ENCODE measurements at regions not wholly inside any gene's neighbourhood (a gene's known extent, or its start where the extent isn't known, plus 50 kb on each side); places are given as distances from the start of the nearest gene placed in this dataset.
A peak's percentile ranks its signal among the peaks of the same experiment; 100 is the strongest.
"Not testable (repeated sequence)": the region's sequence is repeated elsewhere in the genome, so short reads cannot be mapped to it uniquely, and the experiment has no call there.

DNA sequence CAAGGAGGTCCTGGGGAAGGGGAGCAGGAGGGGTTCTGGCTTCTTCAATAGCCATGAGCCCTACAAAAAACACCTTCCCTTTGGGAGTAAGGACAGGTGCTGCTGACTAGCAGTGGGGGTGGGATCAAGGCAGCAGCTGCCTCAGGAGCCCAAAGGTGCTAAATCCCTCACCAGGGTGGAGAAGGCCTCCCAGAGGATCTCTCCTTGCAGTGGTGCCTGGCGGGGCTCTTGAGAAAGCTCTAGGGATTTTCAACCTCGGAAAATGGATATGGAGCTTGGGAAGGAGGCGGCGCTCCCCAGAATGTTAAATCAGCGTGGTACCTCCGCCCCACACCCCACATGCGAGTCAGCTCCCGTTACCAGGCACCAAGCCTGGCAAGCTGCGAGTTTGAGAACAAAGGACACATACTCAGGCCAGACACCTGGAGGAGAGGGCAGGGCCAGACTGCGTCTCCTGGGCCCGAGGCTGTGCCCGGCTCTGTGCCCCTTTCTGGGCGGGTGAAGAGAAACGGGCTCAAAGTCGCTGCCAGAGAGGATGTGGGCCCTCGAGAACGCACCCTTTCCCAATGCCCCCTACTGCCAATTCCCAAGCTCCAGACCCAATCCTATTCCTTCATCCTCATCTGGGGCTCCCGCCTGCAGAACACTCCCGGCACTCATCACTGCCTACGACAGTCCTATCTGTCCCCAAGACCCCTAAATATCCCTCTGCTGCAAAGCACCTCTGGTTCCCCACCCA is 139.0 kb downstream of the BRD1 start:
- H3K27ac Mint-ChIP-seq: no peak overlapping the region
- H3K27me3 Mint-ChIP-seq: peaks cover 17% of the 10 kb centered on the region
- DNase-seq (no peak), ATAC-seq (no peak)
- H3K4me1 Mint-ChIP-seq: no peaks in the 10 kb centered on the region
- no peak overlapping the region for H3K4me3 Mint-ChIP-seq
- no peaks in the 10 kb centered on the region for H3K9me3 Mint-ChIP-seq

DNA sequence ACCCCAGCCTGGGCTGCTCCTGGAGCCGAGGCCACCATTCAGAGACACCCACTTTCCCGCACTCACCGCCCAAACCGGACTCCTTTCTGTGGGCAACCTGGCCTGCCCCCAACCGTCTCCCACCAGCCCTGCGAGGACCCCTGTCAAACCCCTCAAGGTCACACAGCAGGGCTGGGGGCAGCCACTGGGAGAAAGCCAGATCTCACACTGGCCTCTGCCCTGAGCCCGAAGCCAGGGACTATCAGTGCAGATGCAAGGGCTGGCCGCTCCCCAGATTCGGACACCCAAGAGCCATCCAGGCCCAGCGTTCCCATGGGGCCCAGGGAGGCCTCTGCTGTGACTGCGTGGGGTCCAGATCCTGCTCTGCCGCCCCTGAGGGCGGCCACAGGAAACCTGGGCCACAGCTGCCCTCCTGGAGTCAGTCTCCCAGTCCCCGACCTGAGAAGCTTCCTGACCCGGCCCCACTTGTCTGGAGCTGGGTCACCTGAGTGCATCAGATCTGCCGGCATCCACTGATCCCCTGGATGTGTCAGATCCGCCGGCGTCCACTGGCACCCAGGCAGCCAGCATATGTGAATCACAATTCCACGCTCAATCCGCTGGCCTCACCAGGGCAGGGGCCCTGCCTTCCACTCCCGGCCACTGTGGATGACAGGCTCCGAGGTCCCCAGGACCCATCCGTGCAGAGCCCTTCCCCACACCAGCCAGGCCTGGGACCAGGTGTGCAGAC is 139.7 kb downstream of the BRD1 start:
- Mint-ChIP-seq H3K9me3 (no peaks in the 10 kb centered on the region), H3K4me1 (no peaks in the 10 kb centered on the region), H3K27ac (peak overlapping the region in 1 of 2 donors; percentile 81), H3K4me3 (no peak overlapping the region), H3K27me3 (peaks cover 17% of the 10 kb centered on the region)
- ATAC-seq (no peak), DNase-seq (no peak)

DNA sequence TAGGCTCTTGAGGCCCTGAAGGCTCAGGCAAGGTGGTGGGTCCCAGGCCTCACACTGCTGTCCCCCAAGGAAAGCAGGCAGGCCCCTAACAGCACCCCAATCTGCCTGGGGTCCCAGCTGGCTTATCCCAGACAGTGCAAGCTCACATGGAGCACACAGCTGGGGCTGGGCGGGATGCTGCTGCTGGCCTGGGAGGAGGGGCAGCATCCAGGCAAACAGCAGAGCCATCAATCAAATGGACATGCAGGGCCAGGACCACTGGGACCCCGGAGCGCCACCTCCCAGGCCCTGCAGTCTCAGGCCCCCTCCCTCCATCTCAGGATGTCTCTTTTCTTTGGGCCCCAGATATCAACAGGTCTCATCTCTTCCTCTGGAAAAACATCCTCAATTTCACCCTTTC is 140.3 kb downstream of the BRD1 start:
- Mint-ChIP-seq H3K4me1 (no peaks in the 10 kb centered on the region), H3K27ac (peak overlapping the region in 1 of 2 donors; percentile 81), H3K4me3 (no peak overlapping the region), H3K9me3 (no peaks in the 10 kb centered on the region), H3K27me3 (peaks cover 17% of the 10 kb centered on the region)
- no peak for DNase-seq
- ATAC-seq: no peak

DNA sequence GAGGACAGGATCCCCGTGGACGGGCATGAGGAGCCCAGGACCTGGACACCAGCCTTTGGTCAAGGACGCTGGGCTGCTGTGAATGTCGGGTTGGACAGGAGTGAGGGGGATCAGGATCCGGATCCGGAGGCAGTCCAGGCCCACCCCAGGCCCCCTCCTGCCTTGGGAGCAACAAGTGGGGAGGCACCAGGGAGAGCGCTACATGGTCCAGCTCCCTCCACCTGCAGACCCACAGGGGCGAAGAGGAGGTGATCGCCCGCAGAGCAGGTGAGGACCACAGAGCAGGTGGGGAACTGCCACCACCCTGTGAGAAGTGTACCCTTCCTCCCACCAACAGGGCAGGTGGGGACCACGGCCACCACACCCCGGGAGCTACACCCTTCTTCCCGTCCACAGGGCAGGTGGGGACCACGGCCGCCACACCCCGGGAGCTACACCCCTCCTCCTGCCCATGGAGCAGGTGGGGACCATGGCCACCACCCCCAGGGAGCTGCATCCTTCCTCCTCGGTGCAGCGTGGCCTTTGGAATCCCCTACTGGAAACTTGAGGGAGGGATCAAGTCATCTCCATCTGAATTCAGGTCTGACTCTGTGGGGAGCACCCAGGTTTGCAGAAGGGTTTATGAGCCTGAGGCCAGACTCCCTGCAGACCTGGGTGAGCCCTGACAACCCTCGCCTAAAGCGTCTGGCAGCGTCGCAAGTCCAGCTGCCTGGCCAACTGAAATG is 141.0 kb downstream of the BRD1 start:
- no peaks in the 10 kb centered on the region for H3K4me1 Mint-ChIP-seq
- DNase-seq (no peak), ATAC-seq (no peak)
- H3K4me3 Mint-ChIP-seq: no peak overlapping the region
- H3K27me3 Mint-ChIP-seq: peaks cover 17% of the 10 kb centered on the region
- H3K27ac Mint-ChIP-seq: no peak overlapping the region
- H3K9me3 Mint-ChIP-seq: no peaks in the 10 kb centered on the region

DNA sequence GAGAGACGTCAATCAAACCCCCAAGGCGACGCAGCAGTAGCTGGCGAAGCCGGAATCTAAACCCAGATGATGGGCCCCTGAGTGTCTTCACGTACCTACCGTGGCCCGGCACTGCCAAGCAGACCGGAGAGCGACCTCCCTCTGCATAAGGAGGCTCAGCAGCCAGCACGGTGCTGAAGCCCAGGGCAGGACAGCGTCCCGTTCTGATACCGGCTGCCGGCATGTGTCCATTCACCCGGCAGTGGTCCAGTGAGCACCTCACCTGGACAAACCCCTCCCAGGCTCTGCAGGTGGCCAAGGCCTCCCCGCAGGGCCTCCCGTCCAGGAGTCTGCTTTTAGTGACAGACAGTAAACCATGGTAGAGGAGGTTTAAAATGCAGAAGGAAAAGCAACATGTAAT is 142.0 kb downstream of the BRD1 start:
- ATAC-seq (no peak), DNase-seq (no peak)
- H3K4me1 Mint-ChIP-seq: no peaks in the 10 kb centered on the region
- no peaks in the 10 kb centered on the region for H3K9me3 Mint-ChIP-seq
- no peak overlapping the region for H3K27ac Mint-ChIP-seq
- peaks cover 17% of the 10 kb centered on the region for H3K27me3 Mint-ChIP-seq
- no peak overlapping the region for H3K4me3 Mint-ChIP-seq

DNA sequence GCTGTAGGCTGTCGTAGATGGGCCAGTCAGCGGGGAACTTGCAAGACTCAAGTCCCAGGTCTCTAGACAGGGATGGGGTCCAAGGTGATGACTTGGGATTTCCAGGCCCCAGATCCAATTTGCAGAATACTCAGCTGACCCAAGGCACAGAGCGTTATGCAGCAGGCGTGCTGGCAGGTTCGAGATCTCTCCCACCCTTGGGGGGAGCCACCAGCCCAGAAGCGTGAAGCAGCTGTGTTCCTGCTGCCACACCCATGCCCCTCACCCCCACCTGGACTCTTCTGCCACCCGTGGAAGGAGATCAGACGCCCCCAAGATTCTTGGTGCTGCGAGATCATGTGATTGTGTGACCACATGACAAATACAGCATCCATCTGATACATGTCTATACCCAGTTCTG is 142.6 kb downstream of the BRD1 start:
- Mint-ChIP-seq H3K4me3 (no peak overlapping the region), H3K9me3 (no peaks in the 10 kb centered on the region), H3K4me1 (no peaks in the 10 kb centered on the region), H3K27ac (no peak overlapping the region), H3K27me3 (peaks cover 17% of the 10 kb centered on the region)
- no peak for ATAC-seq
- DNase-seq: no peak

DNA sequence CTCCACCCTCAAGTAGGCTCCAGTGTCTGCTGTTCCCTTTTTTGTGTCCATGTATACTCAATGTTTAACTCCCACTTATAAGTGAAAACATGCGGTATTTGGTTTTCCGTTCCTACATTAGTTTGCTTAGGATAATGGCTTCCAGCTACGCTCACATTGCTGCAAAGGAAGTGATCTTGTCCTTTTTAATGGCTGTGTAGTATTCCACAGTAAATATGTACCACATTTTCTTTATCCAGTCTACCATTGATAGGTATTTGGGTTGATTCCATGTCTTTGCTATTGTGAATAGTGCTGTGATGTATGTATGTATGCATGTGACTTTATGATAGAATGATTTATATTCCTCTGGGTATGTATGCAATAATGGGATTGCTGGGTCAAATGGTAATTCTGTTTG is 144.6 kb downstream of the BRD1 start:
- Mint-ChIP-seq H3K4me3 (no peak overlapping the region), H3K9me3 (no peaks in the 10 kb centered on the region), H3K27me3 (peaks cover 18% of the 10 kb centered on the region), H3K27ac (no peak overlapping the region), H3K4me1 (peaks cover 10% of the 10 kb centered on the region)
- DNase-seq: no peak
- no peak for ATAC-seq

DNA sequence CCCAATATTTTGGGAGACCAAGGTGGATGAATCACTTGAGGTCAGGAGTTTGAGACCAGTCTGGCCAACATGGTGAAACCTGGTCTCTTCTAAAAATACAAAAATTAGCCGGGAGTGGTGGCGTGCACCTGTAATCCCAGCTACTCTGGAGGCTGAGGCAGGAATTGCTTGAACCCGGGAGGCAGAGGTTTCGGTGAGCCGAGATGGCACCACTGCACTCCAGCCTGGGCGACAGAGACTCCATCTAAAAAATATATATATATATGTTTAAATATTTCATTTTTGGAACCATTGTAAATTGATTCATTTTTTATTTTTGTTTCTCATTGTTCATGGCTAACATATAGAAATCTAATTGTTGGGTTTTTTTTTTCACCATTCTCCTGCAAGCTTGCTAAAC is 146.9 kb downstream of the BRD1 start:
- H3K4me3 Mint-ChIP-seq, H3K9me3 Mint-ChIP-seq, ATAC-seq, DNase-seq, H3K27ac Mint-ChIP-seq: not testable (repeated sequence)
- peaks cover 20% of the 10 kb centered on the region for H3K27me3 Mint-ChIP-seq
- peaks cover 11% of the 10 kb centered on the region for H3K4me1 Mint-ChIP-seq

DNA sequence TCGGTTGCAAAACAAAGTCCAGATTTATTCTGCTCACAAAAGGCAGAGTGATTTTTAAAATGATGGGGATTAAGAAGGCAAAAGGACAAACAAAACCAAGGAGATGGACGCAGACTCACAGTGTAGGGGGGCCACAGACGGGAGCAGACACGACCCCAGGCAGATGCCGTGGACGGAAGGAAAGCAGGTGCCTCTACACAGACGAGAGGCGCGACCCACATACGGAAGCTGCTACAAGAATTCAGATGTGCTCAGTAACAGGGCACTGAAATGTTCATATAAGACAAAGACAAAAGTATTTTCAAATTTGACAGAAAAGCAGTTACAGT is 148.9 kb downstream of the BRD1 start:
- DNase-seq: no peak
- Mint-ChIP-seq H3K27me3 (peaks cover 14% of the 10 kb centered on the region), H3K4me3 (peak overlapping the region; percentile 8 to 63), H3K4me1 (peaks cover 11% of the 10 kb centered on the region), H3K9me3 (no peaks in the 10 kb centered on the region), H3K27ac (no peak overlapping the region)
- no peak for ATAC-seq

DNA sequence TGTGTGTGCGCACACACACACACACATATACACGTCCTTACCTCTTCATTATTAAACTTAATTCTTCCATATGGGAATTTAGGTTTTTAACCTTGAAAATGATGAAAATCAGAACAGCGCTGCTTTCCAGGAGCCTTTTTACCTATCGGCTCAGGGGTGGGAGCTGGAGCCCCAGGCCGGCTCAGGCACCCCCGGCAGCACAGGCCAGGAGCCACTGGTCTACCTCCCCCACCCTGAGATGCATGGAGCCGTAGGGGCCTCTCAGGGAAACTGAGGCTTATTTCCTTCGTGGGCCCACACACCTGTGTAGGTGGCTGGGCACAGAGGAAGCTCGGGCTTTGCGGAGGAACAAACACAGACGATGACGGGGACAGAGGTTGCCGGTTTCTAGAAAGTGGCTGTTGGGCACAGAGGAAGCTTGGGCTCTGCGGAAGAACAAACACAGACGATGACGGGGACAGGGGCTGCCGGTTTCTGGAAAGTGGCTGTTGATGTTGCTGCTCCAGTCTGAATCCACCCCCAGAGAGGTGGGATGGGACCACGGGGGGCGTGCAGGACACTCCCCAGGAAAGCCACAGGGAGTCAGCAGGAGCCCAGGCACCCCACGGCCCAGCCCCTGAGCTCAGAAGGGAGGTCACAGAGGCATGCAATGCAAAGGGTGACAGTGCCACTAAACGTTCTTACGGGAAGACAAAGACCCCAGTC is 149.4 kb downstream of the BRD1 start:
- H3K27me3 Mint-ChIP-seq: peaks cover 15% of the 10 kb centered on the region
- peak overlapping the region; percentile 8 to 63 for H3K4me3 Mint-ChIP-seq
- ATAC-seq (peak; percentile 28), DNase-seq (no peak)
- H3K9me3 Mint-ChIP-seq: no peaks in the 10 kb centered on the region
- peaks cover 11% of the 10 kb centered on the region for H3K4me1 Mint-ChIP-seq
- H3K27ac Mint-ChIP-seq: no peak overlapping the region

DNA sequence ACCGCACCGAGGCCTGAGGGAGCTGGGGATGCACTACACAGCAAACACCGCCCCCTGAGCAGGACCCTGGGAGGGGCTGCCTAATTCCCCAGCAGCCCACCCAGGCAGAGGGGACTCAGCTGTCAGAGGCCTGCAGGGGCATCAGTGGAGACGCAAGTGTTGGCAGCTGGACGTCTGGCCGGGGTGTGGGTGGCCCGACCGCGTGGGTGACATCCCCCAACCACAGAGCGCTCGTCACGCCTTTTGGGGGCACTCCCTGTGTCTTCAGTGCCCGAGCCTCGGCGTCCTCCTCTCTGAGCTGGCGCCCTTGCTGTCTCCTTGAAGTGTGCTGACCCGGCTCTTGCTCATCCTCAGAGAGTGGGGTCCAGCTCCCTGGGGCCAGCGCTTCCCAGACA is 150.2 kb downstream of the BRD1 start:
- Mint-ChIP-seq H3K9me3 (no peaks in the 10 kb centered on the region), H3K27ac (no peak overlapping the region), H3K4me3 (no peak overlapping the region), H3K4me1 (peaks cover 11% of the 10 kb centered on the region), H3K27me3 (peaks cover 20% of the 10 kb centered on the region)
- no peak for ATAC-seq
- no peak for DNase-seq

DNA sequence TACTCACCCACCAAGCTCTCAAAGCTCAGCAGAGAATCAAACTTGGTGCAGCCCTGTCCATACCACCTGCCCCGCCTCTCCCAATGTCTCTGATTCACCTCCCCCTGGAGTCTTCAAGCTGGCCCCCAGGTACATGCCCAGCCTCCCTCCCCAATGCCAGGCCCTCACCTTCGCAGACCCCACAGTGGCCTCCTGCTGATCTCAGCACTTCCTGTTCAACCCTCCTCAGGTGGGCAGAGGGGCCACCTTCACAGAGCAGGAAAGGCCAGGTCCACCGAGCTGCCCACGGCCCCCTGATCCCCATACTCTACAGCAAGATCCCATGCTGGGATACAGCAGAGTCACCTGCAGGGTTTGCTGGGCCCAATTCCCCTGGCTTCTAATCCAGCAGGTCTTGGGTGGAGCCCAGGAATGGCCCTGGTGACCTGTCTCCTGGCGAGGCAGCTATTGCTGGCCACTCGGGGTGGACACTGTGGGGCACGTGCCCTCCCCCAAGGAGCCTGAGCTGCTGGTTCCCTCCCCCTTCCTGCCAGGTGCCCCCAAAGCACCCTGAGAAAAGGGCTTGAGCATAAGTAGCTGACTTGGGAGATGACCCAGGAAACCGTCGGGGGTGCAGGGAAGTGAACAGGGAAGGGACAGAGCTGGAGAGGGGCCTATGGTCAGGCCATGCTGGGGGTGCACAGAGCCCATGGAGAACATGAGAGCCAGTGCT is 150.7 kb downstream of the BRD1 start:
- peaks cover 24% of the 10 kb centered on the region for H3K27me3 Mint-ChIP-seq
- H3K4me3 Mint-ChIP-seq: no peak overlapping the region
- ATAC-seq: no peak
- H3K27ac Mint-ChIP-seq: no peak overlapping the region
- H3K9me3 Mint-ChIP-seq: no peaks in the 10 kb centered on the region
- H3K4me1 Mint-ChIP-seq: peaks cover 11% of the 10 kb centered on the region
- no peak for DNase-seq

DNA sequence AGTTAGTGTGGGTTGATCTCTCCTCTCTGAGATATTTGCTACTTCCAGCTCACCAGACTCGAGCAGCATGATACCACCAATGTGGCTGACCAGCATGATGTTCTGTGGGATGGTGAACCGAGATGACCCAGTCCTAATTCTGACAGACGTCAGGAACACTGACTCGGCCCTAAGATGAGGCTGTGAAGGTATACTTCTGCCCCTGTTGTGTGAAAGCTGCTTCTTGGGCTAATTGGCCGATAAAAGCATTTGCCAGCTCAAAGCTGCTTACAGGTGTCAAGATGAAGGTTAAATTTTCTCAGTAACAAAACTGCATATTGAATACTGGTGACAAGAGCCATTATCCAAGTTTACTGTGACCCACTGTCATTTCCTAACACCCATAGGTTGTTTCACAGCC is 151.4 kb downstream of the BRD1 start:
- ATAC-seq: no peak
- DNase-seq: no peak
- Mint-ChIP-seq H3K4me1 (peaks cover 18% of the 10 kb centered on the region), H3K27ac (no peak overlapping the region), H3K27me3 (peaks cover 31% of the 10 kb centered on the region), H3K9me3 (no peaks in the 10 kb centered on the region), H3K4me3 (no peak overlapping the region)

DNA sequence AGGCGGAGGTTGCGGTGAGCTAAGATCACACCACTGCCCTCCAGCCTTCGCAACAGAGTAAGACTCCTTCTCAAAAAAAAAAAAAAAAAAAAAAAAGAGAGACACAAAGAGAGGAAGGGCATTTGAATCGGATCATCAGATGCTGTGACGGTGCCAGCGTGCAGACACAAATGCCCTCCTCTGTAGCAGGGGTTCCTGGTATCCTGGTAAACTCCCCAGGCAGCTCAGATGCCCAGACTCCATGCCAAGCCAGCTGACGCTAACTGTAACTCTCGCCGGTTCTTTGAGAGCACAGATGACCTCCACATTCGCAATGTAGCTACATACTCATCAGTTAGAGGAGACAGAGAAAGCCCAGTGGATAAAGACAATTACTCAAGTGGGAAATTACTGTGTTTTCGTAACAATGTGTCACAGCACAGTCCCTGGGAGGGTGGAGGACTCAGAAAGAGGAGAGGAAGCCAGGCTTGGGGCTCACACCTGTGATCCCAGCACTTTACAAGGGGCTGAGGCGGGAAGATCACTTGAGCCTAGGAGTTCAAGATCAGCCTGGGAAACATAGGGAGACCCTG is 153.1 kb downstream of the BRD1 start:
- no peak overlapping the region for H3K27ac Mint-ChIP-seq
- H3K27me3 Mint-ChIP-seq: peaks cover 43% of the 10 kb centered on the region
- no peak overlapping the region for H3K4me3 Mint-ChIP-seq
- peaks cover 25% of the 10 kb centered on the region for H3K4me1 Mint-ChIP-seq
- ATAC-seq (no peak), DNase-seq (no peak)
- no peaks in the 10 kb centered on the region for H3K9me3 Mint-ChIP-seq

DNA sequence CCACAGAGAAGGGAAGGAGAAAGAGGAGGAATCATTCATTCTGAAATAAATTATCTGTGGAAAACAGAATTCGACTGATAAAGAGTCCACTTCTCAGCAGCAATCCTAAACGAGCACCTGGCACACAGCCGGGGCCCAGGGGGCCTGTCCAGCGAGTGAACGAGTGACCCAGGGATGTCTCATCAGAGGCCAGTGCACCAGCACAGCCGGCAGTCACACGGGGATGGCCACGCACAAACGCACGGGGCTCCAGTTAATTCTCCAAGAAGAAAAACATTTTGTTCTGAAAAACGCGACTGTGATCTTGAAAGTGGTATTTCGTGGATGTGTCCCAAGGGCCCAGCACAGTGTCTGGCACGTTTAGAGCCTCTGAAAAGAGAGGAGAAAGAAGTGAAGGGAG is 154.6 kb downstream of the BRD1 start:
- H3K4me1 Mint-ChIP-seq: peaks cover 26% of the 10 kb centered on the region
- peaks cover 43% of the 10 kb centered on the region for H3K27me3 Mint-ChIP-seq
- DNase-seq: no peak
- no peak for ATAC-seq
- H3K9me3 Mint-ChIP-seq: no peaks in the 10 kb centered on the region
- no peak overlapping the region for H3K4me3 Mint-ChIP-seq
- no peak overlapping the region for H3K27ac Mint-ChIP-seq

All from stimulated activated naive CD8-positive, alpha-beta T cell treated with anti-CD3 and anti-CD28 coated beads, Interleukin-15, amount 100 ng/mL, for 72 hours (primary cell).